Mammary epithelial cell (primary cell): ENCODE measurements at regions not wholly inside any gene's neighbourhood (a gene's known extent, or its start where the extent isn't known, plus 50 kb on each side); places are given as distances from the start of the nearest gene placed in this dataset.

Experiments
- CTCF ChIP-seq, 2 donors: IDR thresholded peaks in 1 of 2; conservative IDR thresholded peaks in 1 of 2; 2 replicates each; pipeline ENCODE4 v1.5.1; 2011 to 2012; ENCODE audit warnings: inconsistent platforms in 2 of 2, low read length in 2 of 2, mild to moderate bottlenecking in 2 of 2, control low read depth in 1 of 2, low read depth in 1 of 2; ENCODE audit not compliant: insufficient read depth in 1 of 2; ENCODE audit errors: extremely low read depth in 1 of 2
- EZH2 ChIP-seq: IDR thresholded peaks from 2 replicates; pipeline ENCODE4 v1.6.1; 2012; ENCODE audit warnings: low read length, inconsistent platforms, borderline replicate concordance

GRCh38 chr3:184486614-184487013, 75.0 kb upstream of the EPHB3 start:
- TF ChIP-seq CTCF (conservative IDR thresholded peaks at IDR 0.05 in 1 of 2, IDR thresholded peaks at IDR 0.05 in 1 of 2; ENCODE audit: extremely low read depth in 1 of 2, insufficient read depth in 1 of 2, low read depth in 1 of 2, low read length in 2 of 2), result no peak
- no peak for TF ChIP-seq EZH2
